ENCODE measurements at regions not wholly inside any gene's neighbourhood (a gene's known extent, or its start where the extent isn't known, plus 50 kb on each side); places are given as distances from the start of the nearest gene placed in this dataset.

DNA sequence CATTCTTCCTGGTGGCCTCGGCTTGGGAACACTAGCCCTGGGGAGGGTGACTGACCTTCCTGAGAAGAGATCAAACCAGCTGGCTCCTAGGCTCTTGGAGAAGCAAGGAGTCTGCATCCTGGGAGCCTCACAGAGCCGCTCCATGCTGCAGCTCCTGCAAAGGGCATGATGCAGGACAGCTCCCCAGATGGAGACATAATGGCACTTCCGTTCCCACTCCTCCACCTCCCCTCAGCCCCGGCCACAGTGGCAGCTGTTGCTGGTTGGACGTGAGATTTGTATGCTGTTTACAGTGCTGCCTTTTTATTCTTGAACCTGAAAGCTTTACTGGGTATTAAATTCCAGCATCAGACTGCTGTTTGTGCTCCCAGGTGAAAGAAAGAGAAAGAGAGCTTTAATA is 83.7 kb upstream of the CTTNBP2NL start:
- peaks cover 11% of the 10 kb centered on the region for H3K27me3 Mint-ChIP-seq
- no peak overlapping the region for H3K4me3 Mint-ChIP-seq
- DNase-seq: no peak
- H3K9me3 Mint-ChIP-seq: no peaks in the 10 kb centered on the region
- H3K4me1 Mint-ChIP-seq: no peaks in the 10 kb centered on the region
- no peak overlapping the region for H3K27ac Mint-ChIP-seq
- H3K36me3 Mint-ChIP-seq (ENCODE audit: low read depth): no peaks in the 10 kb centered on the region
- intact Hi-C loops (cut with micrococcal nuclease): no loop called here

DNA sequence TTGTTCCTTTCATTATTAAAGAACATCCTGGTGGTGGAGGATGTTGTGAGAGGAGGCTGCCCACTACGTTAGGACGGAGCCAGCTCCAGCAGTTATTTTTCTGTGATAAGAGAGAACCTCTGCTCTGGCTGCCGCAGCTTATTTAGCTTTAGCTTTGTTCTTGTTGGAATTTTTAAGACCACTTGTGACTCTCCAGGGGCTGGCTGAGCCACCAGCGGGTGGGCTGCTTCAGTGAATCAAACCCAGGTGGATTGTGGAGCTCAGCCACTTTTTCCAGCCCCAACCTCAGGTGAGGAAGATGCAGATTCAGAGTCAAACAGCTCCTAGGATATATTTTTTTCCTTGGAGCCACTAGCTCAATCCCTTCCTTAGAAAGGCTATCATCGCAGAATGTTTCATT is 83.1 kb upstream of the CTTNBP2NL start:
- Mint-ChIP-seq H3K27me3 (peaks cover 11% of the 10 kb centered on the region), H3K4me1 (no peaks in the 10 kb centered on the region), H3K36me3 (ENCODE audit: low read depth) (no peaks in the 10 kb centered on the region), H3K27ac (no peak overlapping the region), H3K9me3 (no peaks in the 10 kb centered on the region), H3K4me3 (no peak overlapping the region)
- intact Hi-C loops (cut with micrococcal nuclease): no loop called here
- DNase-seq: no peak

DNA sequence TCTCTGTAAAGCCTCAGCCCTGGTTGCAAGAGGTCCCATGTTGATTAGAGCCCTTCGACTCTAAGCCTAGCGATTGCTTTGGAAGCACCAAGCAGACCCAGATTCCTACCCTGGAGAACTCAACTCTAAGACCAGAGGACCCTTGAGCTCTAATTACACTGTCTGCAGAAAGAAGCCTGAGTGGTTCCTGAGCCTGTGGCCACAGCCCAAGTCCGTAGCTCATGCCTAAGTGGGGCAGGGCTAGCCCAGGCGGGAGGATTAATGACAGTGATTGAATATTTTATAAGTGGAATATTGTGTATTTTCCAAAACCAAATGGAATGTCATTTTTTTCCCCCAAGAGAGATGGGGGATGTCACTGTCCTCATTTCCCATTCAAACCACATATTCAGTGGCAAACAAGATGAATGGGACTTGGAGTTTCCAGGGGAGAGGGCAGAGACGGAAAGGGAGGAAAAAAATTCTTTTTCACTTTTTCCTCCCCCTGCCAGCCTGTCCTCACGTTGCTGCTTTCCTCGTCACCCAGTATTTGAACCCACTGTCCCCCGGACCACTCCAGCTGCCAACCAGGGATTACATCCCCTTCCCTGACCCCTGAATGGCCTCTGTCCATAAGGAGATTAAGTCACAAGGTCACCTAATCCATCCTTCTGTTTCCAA is 79.6 kb upstream of the CTTNBP2NL start:
- no peak overlapping the region for H3K27ac Mint-ChIP-seq
- H3K4me1 Mint-ChIP-seq: peaks cover 2% of the 10 kb centered on the region
- peaks cover 11% of the 10 kb centered on the region for H3K27me3 Mint-ChIP-seq
- H3K4me3 Mint-ChIP-seq: no peak overlapping the region
- H3K36me3 Mint-ChIP-seq (ENCODE audit: low read depth): no peaks in the 10 kb centered on the region
- no peaks in the 10 kb centered on the region for H3K9me3 Mint-ChIP-seq
- DNase-seq: no peak
- intact Hi-C loops (cut with micrococcal nuclease): no loop called here

DNA sequence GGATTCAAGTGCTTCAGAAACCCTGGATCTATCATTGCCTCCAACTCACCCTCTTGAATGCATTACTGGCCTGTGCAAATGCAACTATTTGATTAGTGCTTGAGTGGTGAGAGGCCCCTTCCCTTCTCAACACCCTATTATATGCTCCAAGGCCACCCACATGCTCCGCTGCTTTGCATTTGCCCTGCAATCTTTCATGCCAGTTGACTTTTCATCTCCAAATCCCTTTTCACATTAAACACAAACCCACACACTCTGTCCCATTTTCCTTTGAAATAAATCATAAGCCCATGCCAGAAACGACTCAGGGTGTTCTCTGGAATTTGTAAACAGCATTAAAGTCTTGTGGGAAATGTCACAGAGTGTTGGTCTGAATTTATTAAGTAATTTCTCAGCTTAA is 78.9 kb upstream of the CTTNBP2NL start:
- H3K4me1 Mint-ChIP-seq: peaks cover 2% of the 10 kb centered on the region

DNA sequence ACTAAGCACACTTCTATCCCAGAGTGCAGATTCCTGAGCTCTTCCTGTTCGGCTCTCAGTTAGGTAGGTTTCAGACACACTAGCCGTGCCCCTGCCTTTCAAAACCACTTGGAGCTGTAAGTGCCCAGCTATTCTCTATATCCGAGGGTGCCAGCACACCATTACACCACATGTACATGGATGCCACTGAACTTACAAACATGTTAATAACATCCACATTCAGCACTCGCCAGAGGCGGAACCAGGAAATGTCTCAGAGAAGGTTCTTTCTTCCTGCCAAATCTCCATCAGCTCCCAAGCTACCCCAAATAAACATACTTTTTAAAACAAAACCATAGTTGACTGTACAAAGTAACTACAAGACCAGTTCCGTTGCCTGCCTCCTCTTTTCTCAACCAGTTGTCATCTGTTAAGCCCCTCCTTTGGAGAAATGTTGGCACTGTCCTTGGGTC is 78.4 kb upstream of the CTTNBP2NL start:
- H3K4me3 Mint-ChIP-seq: no peak overlapping the region
- H3K27me3 Mint-ChIP-seq: peaks cover 14% of the 10 kb centered on the region
- H3K27ac Mint-ChIP-seq: no peak overlapping the region
- no peaks in the 10 kb centered on the region for H3K36me3 Mint-ChIP-seq (ENCODE audit: low read depth)
- DNase-seq: no peak
- no peaks in the 10 kb centered on the region for H3K9me3 Mint-ChIP-seq
- intact Hi-C loops (cut with micrococcal nuclease): no loop called here
- H3K4me1 Mint-ChIP-seq: peaks cover 2% of the 10 kb centered on the region

More for the DNA sequence above, 78.9 kb upstream of the CTTNBP2NL start:
- Mint-ChIP-seq H3K9me3 (no peaks in the 10 kb centered on the region), H3K27me3 (peaks cover 12% of the 10 kb centered on the region), H3K36me3 (ENCODE audit: low read depth) (no peaks in the 10 kb centered on the region), H3K4me3 (no peak overlapping the region), H3K27ac (no peak overlapping the region)
- intact Hi-C loops (cut with micrococcal nuclease): no loop called here
- DNase-seq: no peak

DNA sequence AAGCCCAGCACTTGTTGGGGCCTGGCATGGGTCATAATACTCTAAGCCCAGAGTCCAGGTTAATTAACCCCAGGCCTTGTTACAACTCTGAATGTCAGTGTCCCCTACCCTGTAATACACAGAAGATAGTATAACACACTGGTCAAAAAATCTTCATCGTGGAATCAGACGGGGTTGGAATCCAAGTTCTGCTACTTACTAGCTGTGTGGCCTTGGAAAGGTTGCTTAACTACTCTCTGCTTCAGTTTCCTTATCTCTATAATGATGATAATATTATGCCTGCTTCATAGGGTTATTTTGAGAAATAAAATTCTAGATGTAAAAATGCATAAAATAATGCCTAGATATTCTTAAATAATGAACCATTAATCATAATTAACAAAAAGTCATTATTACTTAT is 77.8 kb upstream of the CTTNBP2NL start:
- Mint-ChIP-seq H3K36me3 (ENCODE audit: low read depth) (no peaks in the 10 kb centered on the region), H3K4me3 (no peak overlapping the region), H3K9me3 (no peaks in the 10 kb centered on the region), H3K4me1 (peaks cover 2% of the 10 kb centered on the region), H3K27ac (no peak overlapping the region), H3K27me3 (peaks cover 17% of the 10 kb centered on the region)
- intact Hi-C loops (cut with micrococcal nuclease): no loop called here
- DNase-seq: no peak

DNA sequence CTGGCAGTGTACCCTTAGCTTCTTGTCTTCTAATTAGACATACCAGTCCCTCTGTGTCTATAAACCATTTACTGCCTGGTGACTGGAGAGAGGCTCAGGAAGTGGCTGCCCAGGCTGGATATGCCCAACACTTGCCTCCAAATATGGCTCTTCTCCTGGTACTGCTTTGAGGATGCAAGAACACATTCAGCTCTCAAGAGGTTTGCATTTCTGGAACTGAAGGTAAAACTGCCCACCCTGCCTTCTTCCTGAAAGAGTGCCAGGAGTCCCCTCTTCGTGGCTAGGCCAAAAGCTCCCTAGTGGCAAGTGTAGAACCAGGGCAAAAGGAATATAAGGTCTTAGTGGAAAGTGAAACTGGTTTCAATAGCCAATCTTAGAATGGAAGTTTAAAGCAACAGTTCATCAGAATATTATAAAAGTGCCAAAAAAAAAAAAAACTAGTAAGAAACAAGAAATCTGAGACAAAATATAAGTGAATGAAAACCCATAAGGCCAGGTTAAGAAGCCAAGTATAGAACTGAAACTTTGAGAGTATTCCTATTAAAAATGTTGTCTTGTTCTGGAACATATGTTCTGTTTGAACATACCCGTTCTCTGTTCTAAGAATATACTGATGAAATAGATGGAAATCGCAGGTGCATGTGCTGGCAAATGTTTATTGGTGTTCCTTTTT is 77.2 kb upstream of the CTTNBP2NL start:
- no peaks in the 10 kb centered on the region for H3K36me3 Mint-ChIP-seq (ENCODE audit: low read depth)
- no peak for DNase-seq
- intact Hi-C loops (cut with micrococcal nuclease): no loop called here
- H3K9me3 Mint-ChIP-seq: no peaks in the 10 kb centered on the region
- H3K4me3 Mint-ChIP-seq: no peak overlapping the region
- no peak overlapping the region for H3K27ac Mint-ChIP-seq
- peaks cover 19% of the 10 kb centered on the region for H3K27me3 Mint-ChIP-seq
- peaks cover 2% of the 10 kb centered on the region for H3K4me1 Mint-ChIP-seq

DNA sequence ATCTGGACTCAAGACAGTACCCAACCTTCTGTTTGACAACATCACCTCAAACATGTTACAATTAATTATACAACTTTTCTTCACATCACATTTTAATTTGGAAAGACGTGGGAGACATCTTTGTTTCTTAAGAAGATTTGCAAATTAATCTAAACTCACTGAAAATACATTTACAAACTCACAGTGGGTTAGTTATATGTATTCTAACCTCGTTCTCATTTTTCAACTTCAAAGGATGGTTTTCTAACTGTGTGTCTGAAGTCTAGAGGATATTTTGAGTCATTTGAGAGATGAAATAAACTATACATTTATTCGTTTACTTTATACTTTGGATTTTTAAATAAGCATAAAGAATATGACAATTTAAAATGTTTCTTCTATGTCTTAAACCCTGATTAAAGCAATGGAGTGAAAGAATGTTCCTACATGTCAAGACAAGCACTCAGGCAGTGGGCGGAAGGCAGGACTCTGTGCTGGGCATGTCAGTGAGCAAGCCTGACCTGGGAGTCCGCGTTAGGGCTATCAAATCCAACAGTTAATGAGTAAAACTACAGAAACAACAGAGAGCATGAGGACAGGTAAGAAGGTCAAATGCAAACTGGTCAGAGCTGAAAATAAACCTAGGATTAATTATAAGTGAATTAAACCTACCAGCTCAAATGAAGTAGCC is 76.5 kb upstream of the CTTNBP2NL start:
- Mint-ChIP-seq H3K36me3 (ENCODE audit: low read depth) (no peaks in the 10 kb centered on the region), H3K27me3 (peaks cover 19% of the 10 kb centered on the region), H3K4me1 (peaks cover 2% of the 10 kb centered on the region), H3K9me3 (no peaks in the 10 kb centered on the region), H3K4me3 (no peak overlapping the region), H3K27ac (no peak overlapping the region)
- no peak for DNase-seq
- intact Hi-C loops (cut with micrococcal nuclease): no loop called here

DNA sequence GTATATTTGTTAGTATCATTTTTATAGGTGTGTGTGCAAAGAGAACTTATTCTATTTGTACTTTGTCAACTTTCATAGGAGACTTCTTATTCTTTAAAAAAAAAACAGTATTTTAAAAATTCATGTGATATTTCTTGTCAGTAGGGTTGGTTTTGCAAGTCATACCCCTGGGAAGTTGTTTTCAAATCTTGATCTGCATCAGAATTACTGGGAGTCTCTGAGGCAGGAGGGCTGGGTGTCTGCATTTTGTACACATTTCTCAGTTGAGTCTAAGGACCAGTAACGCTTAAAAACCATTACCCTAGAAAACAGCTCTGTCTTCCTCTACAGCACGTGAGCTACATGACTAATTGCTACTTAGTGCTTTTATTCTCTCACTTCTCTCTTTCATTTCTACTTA is 76.0 kb upstream of the CTTNBP2NL start:
- H3K27me3 Mint-ChIP-seq: peaks cover 19% of the 10 kb centered on the region
- DNase-seq: no peak
- H3K9me3 Mint-ChIP-seq: no peaks in the 10 kb centered on the region
- no peak overlapping the region for H3K27ac Mint-ChIP-seq
- intact Hi-C loops (cut with micrococcal nuclease): no loop called here
- H3K36me3 Mint-ChIP-seq (ENCODE audit: low read depth): no peaks in the 10 kb centered on the region
- no peak overlapping the region for H3K4me3 Mint-ChIP-seq
- H3K4me1 Mint-ChIP-seq: peaks cover 2% of the 10 kb centered on the region

DNA sequence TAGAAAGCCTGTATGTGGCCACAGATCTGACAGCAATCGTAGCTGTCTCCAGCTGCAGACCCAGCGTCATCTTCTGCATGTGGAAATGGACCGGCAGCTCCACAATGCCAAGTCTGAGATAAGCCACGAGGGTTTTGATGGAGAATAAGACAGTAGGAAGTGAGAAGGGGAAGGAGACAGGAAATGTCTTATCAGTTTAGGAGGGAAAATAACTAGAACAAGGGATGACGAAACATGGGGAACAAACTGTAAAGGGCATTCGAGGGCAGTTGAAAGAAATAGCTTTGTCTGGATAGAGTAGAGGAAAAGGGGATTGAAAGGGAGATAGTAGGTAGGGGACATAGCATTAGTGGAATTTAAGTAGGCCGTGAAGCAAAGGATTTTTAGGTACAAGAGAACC is 74.0 kb upstream of the CTTNBP2NL start:
- Mint-ChIP-seq H3K36me3 (ENCODE audit: low read depth) (no peaks in the 10 kb centered on the region), H3K27ac (no peak overlapping the region), H3K27me3 (peaks cover 19% of the 10 kb centered on the region), H3K9me3 (no peaks in the 10 kb centered on the region), H3K4me3 (no peak overlapping the region), H3K4me1 (peaks cover 2% of the 10 kb centered on the region)
- no peak for DNase-seq
- intact Hi-C loops (cut with micrococcal nuclease): no loop called here

DNA sequence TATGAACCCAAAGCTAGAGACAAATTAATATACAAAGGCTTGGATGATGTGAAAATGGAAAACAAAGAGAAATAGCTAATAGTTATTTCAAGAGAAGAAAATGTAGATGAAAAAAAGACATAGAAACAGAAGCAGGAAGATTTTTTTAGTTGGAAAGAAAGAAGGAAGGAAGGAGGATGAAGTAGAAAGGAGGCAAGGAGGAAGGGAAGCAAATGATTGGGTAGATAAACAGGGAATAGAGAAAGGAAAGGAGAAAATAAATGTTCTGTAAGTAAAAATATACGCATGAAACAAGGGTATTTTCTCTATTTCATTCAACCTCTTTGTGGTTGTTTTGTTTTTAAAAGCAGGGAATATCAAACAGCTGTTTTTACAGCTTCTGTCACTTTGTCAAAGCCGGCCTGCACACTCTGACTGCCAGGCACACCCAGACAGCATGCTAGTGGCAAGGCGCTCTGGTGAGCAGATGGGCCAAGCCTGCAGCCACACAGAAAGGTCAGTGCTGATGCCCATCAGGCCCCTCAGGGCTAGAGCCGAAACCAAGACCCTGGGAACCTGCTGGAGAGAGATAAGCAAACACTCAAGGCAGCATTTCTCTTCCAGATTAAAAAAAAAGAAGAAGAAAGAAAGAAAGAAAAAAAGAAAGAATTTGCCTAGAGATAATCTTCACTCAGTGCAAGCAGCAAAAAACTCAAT is 72.9 kb upstream of the CTTNBP2NL start:
- Mint-ChIP-seq H3K36me3 (ENCODE audit: low read depth) (no peaks in the 10 kb centered on the region), H3K27ac (no peak overlapping the region), H3K4me3 (no peak overlapping the region), H3K27me3 (peaks cover 23% of the 10 kb centered on the region), H3K4me1 (peaks cover 2% of the 10 kb centered on the region), H3K9me3 (no peaks in the 10 kb centered on the region)
- no peak for DNase-seq
- intact Hi-C loops (cut with micrococcal nuclease): no loop called here

DNA sequence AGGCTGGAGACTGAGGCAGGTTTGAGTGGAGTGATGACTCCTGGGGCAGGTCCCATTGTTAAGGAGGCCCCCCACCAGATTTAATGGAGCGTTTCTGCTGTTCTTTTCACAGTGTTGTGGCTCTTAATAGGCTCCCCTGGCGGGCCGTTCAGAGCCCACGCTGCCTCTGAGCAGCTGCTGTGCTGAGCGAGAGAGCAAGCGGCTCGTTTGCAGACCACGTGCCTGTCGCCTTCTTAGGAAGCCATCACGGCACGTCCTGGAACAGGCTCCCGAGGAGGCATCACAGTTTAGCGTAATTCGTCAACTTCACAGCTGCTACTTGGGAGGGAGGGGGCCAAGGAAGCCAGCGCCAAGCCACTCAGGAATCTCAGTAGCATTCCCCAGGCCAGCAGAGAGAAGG is 70.5 kb upstream of the CTTNBP2NL start:
- Mint-ChIP-seq H3K4me1 (no peaks in the 10 kb centered on the region), H3K4me3 (no peak overlapping the region), H3K27me3 (peaks cover 26% of the 10 kb centered on the region), H3K27ac (no peak overlapping the region), H3K9me3 (no peaks in the 10 kb centered on the region), H3K36me3 (ENCODE audit: low read depth) (no peaks in the 10 kb centered on the region)
- intact Hi-C loops (cut with micrococcal nuclease): no loop called here
- DNase-seq: no peak

DNA sequence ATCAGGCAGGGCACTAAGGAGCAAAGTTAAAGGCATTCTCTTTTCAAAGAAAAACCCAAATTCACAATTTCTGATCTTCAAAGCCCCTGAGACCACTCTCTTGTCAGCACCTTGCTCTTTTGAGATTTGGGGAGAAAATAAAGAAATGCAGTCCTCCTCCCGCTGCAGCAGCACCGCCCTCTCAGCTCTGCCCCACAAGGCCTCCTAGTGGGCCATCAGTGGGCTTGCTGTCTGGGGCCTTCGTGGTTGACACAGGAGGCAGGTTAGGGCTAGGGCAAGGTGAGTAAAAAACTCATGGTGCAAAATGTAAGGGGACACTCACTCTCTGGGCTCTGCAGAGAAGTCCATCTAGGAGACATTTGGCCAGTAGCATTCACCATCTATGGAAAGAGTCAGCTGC is 67.4 kb upstream of the CTTNBP2NL start:
- DNase-seq: no peak
- intact Hi-C loops (cut with micrococcal nuclease): no loop called here
- no peak overlapping the region for H3K27ac Mint-ChIP-seq
- H3K27me3 Mint-ChIP-seq: peaks cover 21% of the 10 kb centered on the region
- H3K4me3 Mint-ChIP-seq: no peak overlapping the region
- H3K9me3 Mint-ChIP-seq: no peaks in the 10 kb centered on the region
- no peaks in the 10 kb centered on the region for H3K36me3 Mint-ChIP-seq (ENCODE audit: low read depth)
- no peaks in the 10 kb centered on the region for H3K4me1 Mint-ChIP-seq

Data from activated CD4-positive, alpha-beta T cell treated with anti-CD3 and anti-CD28 coated beads, Interleukin-2, amount 10 ng/mL, durations not matched to agents 24 days and 14 days (primary cell).